Prostate gland (tissue), 2 donors: ENCODE measurements at regions not wholly inside any gene's neighbourhood (a gene's known extent, or its start where the extent isn't known, plus 50 kb on each side); places are given as distances from the start of the nearest gene placed in this dataset.
"Not testable (repeated sequence)": the region's sequence is repeated elsewhere in the genome, so short reads cannot be mapped to it uniquely, and the experiment has no call there.

ENCODE experiments used
- CTCF ChIP-seq, 4 experiments: fragments of 200-600 bp in 2 of 4; fragments of 450-650 bp in 2 of 4; sonication (generic) in 2 of 4; IDR thresholded peaks; 1 replicate in 3 of 4; 2 replicates in 1 of 4; pipeline ENCODE4 v1.5.1; 2016 to 2019; ENCODE audit warnings: antibody characterized with exemption in 4 of 4, mild to moderate bottlenecking in 2 of 4, moderate library complexity in 2 of 4
- POLR2AphosphoS5 ChIP-seq: sonication (generic); formaldehyde crosslinking; IDR thresholded peaks from one replicate; pipeline ENCODE4 v1.6.1; 2017; ENCODE audit warnings: antibody characterized with exemption

DNA sequence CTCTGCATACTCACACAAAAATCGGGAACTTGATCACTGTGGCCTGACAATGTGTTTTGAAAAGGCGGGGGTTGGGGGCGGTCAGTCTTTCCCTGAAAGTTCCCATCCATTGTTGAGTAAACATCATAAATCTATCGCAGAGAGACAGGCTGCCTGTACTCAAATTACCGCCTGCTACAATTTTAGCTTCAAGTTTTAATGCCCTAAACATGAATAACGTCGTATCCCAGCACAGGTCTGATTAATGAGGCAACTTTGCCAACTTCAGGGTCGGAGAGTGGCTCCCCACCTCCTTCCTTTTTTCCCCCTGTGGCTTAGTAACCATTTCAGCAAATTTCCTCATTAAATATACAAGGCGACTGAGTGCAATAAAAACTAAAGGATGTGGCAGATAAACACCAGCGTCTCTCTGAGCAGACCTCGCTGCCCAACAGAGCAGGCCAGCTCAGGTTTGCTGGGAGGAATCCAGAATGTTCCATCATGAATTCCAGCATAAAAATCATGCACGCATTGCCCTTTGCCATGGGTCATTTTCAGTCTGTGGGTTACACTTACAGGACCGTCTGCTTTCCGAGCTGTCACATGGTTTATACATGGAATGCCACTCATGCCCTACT is 213.5 kb upstream of the PLGLB2 start:
- TF ChIP-seq POLR2AphosphoS5; CTCF (IDR thresholded peaks at IDR 0.05): not testable (repeated sequence)
